Stimulated activated CD4-positive, alpha-beta T cell treated with anti-CD3 and anti-CD28 coated beads, Interleukin-4, amount 100 ng/mL, for 1 hour (primary cell): ENCODE measurements at regions not wholly inside any gene's neighbourhood (a gene's known extent, or its start where the extent isn't known, plus 50 kb on each side); places are given as distances from the start of the nearest gene placed in this dataset.

Source experiments
- DNase-seq: peaks from one replicate; pipeline ENCODE4 v3.0.0-alpha.2; 2020

DNA sequence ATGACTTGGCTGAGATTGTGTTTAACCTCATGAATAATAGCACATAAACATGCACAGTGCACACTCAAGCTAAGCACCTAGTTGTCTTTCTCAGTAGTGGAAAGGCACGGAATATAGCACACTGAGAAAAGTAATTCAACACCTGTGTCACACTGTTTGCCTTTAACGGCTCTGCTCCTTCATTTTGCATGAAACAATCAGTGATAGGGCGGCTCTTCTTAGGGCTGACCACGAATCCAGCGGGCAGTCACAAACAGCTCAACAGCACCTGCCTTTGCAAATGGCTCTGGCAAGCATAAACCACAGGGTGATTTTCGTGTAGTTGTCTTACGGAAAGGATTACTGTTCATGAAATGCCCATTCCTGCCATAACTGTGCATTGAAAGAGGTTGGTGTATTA lies 954.0 kb upstream of the TENM3 start:
- DNase-seq, result no peak

DNA sequence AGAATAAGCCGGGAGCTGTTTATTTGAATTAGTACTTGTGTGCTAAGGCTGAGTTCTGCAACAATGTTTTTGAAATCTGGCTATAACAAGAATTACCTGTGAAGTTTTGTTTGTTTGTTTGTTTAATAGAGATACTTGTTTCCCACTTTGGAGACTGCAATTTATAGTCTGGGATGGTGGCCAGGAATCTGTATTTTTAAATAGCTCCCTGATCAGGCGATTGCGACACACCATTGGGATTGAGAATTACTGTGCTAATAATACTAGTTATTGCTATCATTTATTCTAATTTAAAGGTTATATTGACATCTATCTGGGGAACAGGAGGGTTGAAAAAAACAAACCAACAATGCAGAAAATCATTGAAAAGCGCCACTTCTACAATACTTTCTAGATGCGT lies 951.6 kb upstream of the TENM3 start:
- DNase-seq, result no peak

DNA sequence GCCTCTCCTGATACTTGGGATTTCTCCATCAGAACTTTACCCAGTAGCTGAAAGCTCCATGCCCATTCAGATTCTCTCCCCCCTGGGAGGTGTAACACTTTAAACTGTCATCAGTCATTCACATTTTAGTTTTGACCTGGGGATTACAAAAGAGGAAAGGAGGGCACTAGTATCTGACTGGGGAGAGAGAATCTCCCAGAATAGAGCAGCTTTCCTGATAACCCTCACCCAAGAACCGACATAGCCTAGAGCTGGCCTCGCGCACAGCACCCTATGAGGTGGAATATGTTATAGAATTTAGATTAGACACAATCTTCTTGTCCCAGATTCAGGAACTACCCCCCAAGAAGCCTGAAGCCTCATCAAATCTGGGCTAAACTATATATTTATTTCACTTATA lies 950.2 kb upstream of the TENM3 start:
- no peak for DNase-seq

DNA sequence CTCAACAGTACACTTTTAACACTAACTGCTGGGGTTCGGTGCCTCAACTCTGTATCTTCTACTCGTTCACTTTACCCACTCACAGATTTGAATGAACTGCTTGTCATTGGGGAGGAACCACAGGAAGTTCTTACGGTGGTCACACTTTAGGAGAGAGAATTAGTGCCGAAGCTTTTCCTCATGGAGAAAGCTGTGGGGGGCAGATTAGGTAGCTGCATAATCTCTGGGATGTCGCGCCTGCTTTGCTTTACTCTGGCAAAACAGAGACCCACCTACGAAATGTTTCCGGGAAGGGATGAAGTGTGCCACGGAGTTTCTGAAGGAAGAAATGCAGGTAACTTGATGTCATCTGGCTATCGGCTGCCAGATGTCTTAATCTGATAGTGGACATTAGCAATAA lies 949.7 kb upstream of the TENM3 start:
- DNase-seq, result no peak

DNA sequence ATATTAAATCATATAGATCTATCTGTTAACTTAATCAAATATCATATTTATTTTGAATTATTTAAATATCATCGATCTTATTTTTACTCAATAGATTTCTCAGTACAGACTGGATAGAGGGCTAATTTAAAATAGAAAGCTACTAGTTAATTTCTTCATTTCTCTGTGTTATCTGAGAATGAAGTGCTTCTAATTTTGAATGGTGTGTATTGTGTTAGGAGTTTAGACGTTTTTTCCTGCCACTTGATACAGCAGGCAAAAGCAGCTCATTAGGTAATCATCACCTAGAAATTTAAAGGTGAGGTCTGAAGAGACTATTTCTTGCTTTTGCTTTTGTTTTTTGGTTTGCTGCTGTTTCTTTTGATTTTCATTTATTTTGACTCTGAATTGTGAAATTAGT lies 948.8 kb upstream of the TENM3 start:
- DNase-seq, result no peak

DNA sequence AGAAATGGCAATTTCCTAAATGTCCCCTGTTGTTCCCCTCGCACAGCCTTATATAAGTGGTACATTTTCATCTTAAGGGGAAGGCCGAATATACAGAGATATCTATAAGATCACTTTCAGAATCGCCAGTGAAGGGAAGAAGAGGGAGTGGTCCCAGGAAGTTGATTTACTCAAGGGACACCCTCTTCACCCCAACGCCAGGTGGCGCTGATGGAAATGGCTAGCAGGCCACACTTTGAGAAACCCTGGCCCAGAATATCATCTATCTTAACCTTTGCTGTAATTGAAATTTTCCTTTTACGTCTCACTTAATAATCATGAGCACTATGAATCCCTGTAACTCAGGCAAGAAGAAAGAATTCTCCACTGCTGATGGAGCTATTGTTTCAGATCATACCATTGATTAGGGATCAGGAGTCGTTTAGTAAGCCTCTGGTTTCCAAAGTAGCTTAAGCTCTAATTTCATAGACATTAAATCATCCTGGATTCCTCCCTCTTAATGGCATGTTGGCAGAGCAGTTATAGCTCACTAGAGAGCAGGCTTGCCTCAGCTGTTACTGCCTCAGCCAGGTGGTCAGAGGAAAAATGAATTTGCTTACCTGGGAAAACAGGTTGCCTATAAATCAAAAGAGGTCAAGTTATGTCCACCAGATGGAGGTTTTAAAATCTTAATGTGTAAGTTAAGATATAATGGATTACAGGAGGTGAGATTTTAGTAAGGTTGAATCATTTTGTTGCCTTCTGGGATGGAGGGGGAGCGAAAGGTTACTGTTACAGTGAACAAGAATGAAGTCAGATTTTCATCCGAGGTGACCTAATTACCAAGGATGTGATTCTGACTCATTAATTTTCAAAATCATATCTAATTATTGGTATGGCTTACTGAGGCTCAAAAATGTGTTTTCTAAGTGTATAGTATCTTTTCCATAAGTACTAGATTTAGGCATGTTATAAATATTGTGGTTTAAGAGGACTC lies 941.2 kb upstream of the TENM3 start:
- DNase-seq, result no peak

DNA sequence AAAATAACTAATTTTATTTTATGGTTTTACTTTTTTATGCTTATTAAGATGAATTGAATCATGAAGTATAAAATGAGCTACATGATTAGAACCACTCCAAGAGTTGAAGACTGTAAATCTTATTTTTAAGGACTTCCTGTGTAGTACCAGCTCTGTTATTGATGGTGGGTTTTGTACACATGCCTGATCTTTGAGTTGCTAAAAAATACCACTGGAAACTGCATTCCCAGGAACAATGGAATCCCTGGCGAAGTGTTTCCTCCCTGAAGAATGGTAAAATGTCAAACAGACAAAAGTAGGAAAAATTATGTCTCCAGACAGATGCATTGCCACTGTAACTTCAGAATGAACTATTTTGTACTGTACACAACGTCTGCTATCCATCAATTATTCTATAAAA lies 935.4 kb upstream of the TENM3 start:
- no peak for DNase-seq

DNA sequence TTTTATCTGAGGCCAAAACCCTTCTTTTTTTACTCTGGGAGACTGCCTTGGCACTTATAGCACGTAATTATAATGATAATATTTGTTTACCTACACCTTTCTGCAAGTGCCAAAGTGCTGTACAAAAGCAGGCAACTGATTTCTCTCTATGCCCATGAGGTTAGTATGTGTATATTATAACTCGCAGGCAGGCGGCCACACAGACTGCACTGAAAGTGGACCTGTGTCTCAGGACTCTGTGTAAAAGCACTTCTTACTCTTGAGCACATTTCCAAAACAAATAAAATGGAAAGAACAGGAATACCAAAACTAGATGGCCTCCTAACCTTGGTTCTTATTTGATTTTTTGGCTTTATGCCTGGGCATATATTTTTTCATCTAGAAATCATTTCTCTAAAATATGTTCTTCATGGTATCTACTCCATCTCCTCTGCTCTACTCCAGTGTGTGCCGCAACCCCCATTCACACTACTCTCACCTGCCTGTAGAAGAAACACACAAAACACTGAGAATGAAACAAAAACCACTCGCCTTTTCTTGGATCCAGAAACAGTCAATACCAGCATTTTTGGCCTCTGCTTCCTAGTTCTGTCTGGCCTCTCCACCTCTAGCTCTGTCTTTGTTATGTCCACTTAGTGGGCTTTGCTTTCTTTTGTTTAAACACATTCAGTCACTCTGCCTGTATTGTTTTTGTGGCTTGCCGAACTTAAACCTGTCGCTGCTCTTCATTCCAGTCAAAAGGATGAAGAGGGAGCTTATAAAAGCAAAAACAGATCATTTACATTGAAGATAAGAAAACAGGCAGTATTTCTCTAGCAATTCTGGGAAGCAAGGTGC lies 934.5 kb upstream of the TENM3 start:
- no peak for DNase-seq

DNA sequence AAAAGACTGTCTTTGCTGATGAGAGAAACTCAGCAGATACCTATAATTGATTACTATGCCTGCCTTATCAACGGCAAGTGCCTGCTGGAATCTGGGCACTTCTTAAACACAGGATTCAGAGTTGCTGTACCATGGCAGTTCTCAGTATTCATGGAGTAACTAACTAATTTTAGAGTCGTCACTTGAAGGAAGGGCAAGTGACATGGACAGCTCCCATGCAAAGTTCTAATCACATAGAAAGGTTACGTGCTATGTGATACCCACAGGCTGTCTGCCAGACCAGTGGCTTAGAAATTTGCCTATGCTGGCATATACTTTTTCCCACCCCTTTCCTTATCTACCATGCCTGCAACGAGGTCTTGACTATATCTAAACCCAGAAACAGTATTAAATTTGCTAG lies 931.1 kb upstream of the TENM3 start:
- no peak for DNase-seq

DNA sequence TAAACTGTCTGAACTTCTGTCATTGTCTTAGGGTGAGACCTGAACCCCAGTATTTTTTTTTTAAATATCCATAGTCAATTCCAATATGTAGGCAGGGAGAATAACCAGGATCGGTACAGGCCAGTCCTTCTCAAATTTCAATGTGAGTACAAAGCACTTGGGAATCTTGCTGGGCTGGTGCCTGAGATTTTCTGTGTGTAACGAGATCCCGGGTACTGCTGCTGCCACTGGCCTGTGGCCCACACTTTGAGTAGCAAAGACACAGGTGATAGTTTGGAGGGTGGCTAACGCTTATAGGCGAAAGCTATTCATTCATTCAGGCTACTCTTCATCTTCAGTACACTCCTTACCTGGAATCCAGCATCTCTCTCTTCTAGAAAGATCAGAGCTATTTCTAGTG lies 923.6 kb upstream of the TENM3 start:
- DNase-seq, result no peak

DNA sequence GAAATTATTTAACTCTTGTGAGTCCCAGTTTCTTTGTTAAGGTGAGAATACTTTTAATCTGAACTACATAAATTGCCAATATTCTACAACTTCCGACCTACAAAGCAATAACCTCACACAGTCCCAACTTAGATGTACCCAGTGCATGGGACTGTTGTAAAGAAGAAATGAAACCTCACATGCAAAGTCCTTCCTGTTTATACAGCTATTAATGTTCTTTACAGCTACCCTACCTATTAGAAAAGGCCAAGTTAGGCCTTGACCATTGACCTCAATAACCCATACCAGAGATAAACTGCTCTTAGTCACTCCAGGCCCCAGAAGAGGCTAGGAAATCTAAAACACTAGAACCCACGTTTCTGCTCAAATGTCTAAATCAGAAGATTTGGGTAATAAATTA lies 920.1 kb upstream of the TENM3 start:
- no peak for DNase-seq

DNA sequence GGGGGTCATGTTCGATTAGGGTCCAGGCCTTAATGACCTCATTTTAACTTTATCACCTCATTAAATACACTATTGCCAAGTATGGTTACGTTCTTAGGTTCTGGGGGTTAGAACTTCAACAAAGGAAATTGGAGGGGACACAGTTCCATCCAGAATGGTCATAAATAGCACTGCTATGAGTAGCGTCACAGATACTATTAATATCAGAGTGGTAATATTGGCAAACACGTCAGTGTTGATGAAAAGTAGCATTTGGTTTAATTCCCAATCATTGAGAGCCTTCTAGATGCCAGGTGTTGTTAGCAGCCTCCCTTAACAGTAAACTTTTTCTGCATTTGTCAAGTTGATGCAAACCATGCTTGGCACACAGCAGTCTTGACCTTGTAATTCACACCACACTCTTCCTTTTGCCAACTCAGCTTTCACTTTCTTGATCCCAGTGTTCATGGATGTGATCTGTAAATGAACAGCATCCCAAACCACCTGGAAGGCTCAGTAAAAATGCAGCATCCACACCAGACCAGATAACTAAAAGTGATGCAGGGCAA lies 912.5 kb upstream of the TENM3 start:
- DNase-seq, result no peak

DNA sequence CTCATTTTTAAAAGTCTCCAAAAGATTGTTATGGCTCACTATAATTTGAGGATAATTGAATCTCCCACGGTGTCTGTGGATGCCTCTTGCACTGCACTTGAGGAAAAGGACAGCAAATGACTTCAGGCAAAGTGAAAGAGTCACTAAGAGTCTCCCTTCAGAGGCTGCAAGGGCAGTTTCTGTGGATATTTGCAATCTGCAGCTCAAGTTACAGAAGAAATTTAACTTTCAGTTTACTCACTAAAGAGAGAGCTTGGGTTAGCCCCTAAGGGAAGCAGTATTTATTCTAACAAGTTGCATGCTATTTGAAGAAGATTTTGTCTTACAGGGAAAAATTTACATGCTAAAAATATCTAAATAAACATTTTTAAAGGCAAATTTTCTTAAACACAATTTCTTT lies 912.0 kb upstream of the TENM3 start:
- no peak for DNase-seq

DNA sequence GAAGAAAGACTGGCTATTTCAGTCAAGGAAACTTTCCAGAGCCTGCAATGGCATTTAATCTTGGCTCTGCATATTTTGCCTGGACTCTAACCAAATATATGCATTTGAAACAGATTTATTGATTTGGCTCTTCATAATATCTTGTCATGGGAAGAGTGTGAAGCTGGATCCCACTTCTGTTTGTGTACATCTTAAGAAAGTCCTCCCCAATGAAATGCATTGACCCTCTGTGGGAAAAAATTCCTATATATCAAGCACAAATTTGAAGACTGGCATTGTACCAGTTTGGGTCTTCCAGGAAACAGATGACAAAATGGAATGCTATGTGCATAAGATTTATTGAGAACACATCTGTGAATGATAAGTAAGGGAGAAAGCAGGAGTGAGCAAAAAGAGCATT lies 897.3 kb upstream of the TENM3 start:
- no peak for DNase-seq

DNA sequence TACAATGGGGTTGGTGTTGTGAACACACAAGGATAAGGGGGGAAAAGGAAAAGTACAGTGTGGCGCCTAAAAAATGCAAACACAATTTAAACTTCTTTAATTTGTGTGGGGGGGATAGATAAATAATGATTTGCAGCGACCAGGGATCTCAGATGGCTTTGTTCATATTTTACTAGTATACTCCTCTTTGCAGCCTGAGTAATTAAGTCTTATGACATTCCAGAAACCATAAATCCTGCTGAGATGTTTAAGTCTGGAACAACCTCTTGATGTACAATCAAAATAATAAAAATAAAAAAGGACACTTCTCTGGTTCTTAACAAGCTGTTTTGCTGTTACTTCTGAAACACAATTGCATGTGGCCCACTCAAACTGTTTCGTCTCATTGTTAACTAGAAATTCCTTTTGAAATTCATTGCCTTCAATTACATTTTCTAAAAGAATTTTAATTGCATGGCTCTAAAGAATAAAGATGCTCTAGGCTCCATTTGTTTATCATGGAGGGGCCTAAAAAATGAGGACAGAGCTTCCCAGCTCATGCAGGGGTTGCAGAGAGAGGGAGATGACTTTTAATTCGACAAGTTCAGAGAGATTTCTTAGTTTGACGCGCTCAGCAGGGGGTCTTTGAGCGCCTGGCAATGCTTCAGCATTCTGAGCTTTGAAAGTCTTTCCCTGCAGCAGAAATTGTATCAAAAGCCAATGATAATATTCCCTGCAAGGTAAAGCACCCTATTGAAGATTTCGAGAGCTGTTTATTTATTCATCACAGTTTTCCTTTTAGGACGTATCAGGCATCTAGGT lies 892.4 kb upstream of the TENM3 start:
- no peak for DNase-seq

DNA sequence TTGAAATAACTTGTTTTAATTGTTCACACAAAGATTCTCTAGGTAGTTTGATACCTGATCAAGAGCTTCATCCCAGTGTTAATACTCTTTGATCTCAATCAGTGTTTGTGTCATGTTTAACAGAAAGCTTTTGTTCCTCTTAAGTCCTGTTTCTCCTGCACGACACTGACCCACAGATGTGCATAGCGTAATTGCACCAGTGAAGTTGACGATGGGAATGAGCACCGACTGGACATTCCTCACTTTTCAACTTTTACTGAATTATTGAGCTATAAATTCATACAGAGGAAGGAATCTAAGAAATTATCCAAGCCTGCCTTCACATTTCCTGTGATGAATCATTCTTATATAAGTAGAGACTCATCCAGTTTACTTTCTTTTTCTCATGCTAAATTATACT lies 878.7 kb upstream of the TENM3 start:
- no peak for DNase-seq

DNA sequence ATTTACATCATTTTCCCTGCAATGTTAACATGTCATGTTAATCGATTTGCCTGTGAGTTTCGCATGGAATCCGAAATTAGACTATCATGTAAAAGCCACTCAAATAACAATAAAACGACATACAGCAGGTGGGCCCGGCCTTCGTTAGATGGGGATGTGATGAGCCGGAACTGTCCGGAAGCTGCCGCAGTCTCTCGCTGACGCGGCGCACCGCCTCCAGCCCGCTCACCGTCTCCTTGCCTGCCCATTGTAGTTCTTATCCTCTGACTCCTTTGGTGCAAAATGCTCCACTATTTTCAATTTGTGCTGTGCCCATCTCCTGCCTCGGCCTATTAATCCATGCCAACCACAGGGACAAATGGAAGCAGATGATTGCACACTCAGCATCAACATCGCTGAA lies 877.5 kb upstream of the TENM3 start:
- DNase-seq, result no peak

DNA sequence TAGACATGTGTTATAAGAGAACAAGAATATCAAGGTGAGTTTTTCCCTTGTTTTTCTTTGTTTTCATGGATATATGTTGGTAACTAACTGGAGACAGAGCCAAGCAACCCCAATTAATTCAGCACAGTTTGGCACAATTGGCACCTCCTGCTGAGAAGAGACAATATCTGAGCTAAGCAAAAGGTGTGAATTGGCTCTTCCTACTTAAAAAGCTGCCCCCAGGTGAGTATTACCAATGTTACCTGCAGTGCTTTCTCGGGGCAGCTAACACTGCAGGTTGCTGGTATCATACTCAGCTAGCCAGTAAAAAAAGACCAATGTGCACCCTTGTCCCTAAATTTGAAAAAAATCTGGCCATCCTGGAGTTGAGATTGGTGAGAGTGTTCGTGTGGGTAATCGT lies 871.2 kb upstream of the TENM3 start:
- no peak for DNase-seq

DNA sequence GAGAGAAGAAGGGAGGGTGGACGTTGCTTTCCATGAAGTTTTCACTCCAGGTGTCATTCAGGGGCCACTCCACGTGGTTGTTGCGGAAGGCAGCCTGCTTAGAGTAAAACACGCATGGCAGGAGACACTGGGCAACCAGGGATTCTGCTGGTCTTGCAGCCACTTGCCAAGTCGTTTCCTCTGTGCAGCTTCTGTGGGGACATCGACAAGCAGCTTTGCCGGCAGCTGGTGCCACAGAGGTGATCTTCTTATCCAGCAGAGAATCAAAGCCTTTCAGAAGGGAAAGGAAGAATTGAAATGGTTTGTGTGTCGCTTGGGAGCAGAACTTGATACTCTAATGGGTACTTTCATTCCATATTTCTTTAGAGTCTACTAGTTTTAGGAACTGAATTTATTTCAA lies 867.1 kb upstream of the TENM3 start:
- DNase-seq, result no peak

DNA sequence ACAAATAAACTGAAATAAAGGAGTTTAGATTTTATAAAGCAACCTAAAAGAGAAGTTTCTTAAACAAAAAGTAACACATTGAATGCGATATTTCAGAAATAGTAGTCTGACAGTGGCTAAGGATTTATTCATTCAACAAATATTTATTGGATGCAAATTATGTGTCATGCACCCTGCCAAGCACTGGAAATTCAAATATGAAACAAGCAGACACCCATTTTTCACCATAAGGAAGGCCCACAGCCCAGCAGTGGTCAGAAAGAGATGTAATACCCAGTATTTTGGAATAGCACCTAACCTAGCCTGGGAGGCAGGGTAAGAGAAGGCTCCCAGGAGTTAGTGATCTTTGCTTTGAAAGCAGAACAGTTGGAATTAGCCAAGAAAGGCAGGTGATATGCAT lies 855.1 kb upstream of the TENM3 start:
- no peak for DNase-seq

DNA sequence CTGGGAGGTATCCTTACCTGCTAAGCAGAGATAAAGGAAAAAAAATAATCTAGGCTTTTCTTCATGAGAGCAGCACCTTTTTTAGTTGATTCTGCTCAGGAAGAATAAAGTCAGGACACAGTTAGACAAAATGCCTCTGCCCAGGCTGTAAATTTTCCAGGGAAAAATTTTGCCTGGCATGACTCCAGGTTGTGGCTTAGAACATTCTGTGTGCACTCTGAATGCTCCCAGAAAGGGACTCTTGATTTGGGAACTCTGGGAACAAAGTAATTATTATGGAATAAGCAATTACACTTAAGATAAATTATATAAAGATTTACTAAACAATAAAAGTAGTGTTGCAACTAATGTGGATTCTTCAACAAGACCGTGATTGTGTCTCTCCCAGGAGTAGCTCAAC lies 826.2 kb upstream of the TENM3 start:
- DNase-seq, result no peak

DNA sequence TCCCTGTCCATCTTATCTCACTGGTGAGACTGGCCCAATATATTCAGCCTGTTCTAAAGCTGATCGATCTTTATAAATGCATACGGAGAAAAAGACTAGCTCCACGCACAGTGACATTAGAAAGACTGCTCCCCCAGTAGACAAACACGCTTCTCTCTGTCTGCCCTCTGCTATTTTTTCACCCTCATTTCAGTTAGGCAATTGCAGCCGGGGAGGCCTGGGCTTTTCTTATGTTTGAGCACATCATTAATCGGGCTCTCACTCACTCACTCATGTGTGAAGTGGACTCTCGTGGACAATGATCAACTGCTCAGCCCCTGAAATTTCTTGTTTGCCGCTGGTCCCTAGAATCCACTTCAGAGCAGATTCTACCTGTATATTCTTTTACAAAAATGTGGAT lies 824.7 kb upstream of the TENM3 start:
- DNase-seq, result no peak

DNA sequence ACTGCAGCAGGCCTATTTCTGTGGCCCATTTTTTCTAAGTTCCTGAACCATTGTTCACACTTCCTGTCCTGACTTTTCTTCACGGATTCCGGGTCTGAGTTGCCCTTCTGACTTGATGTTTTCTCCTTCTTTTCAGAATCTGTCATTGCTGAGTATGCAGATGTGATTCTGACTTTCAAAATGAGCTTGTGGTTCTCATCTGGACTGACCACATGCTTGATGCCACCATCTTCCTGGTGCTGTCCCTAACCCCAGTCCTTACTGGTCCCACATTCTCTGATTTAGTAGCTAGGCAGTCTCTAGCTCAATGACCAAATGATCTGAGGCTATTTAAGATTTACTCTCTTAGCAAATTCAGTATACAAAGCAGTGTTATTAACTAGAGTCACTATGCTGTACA lies 822.3 kb upstream of the TENM3 start:
- DNase-seq, result no peak
